KMS-11 (cell line): ENCODE measurements at regions not wholly inside any gene's neighbourhood (a gene's known extent, or its start where the extent isn't known, plus 50 kb on each side); places are given as distances from the start of the nearest gene placed in this dataset.
"Not testable (repeated sequence)": the region's sequence is repeated elsewhere in the genome, so short reads cannot be mapped to it uniquely, and the experiment has no call there.

Experiments used
- H2AFZ ChIP-seq: fragments of 200-600 bp; sonication (generic); 2 replicates; pipeline ENCODE4 v1.6.1; 2016; ENCODE audit warnings: antibody characterized with exemption, mixed run types, low read depth
- H3K27ac ChIP-seq: fragments of 200-600 bp; sonication (generic); 2 replicates; pipeline ENCODE4 v1.6.1; 2016; ENCODE audit warnings: mild to moderate bottlenecking, mixed run types
- H3K27me3 ChIP-seq: fragments of 200-600 bp; sonication (generic); 2 replicates; pipeline ENCODE4 v1.6.1; 2017; ENCODE audit warnings: mild to moderate bottlenecking, low read depth, mixed run types, moderate library complexity; ENCODE audit not compliant: insufficient read depth
- H3K36me3 ChIP-seq: fragments of 200-600 bp; sonication (generic); 2 replicates; pipeline ENCODE4 v1.6.1; 2017; ENCODE audit warnings: mild to moderate bottlenecking, mixed run types; ENCODE audit not compliant: insufficient read depth
- H3K4me1 ChIP-seq: fragments of 200-600 bp; sonication (generic); 2 replicates; pipeline ENCODE4 v1.6.1; 2016; ENCODE audit warnings: mild to moderate bottlenecking, low read depth, mixed run types; ENCODE audit not compliant: poor library complexity, severe bottlenecking
- H3K4me2 ChIP-seq: fragments of 200-600 bp; sonication (generic); 2 replicates; pipeline ENCODE4 v1.7.0; 2016; ENCODE audit warnings: mild to moderate bottlenecking, mixed run types
- H3K4me3 ChIP-seq: fragments of 200-600 bp; sonication (generic); IDR thresholded peaks from 2 replicates; pipeline ENCODE4 v1.6.1; 2017; ENCODE audit warnings: low read depth, low read length, mixed read lengths; ENCODE audit not compliant: insufficient read depth
- H3K79me2 ChIP-seq: fragments of 200-600 bp; sonication (generic); 2 replicates; pipeline ENCODE4 v1.6.1; 2016; ENCODE audit warnings: low read depth, mixed run types; ENCODE audit not compliant: insufficient read depth
- H3K9ac ChIP-seq: fragments of 200-600 bp; sonication (generic); 2 replicates; pipeline ENCODE4 v1.6.1; 2016; ENCODE audit warnings: mild to moderate bottlenecking, mixed run types
- H4K20me1 ChIP-seq: fragments of 200-600 bp; sonication (generic); 2 replicates; pipeline ENCODE4 v1.6.1; 2016; ENCODE audit warnings: mild to moderate bottlenecking, mixed run types; ENCODE audit not compliant: insufficient read depth

DNA sequence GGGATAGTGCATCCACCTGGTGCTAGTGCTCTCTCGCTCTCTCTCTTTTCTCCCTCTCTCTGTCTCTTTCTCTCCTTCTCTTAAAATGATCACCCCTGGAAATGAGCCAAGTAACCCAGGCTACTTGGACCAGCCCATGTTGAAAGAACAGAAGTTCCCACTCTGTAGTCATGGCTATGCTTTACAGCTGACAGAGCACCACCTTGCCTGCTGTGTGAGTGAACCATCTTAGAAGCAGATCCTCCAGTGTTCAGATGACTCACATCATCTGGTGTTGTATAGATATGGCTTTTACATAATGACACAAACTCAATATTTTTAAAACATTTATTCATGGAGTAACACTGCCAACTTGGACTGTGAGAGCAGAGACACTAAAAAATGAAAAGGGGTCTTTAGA, 57.7 kb upstream of the POMZP3 start:
- not testable (repeated sequence) for H3K4me1 ChIP-seq, H3K4me3 ChIP-seq, H3K27me3 ChIP-seq, H3K4me2 ChIP-seq, H3K27ac ChIP-seq, H3K9ac ChIP-seq, H3K36me3 ChIP-seq, H2AFZ ChIP-seq, H4K20me1 ChIP-seq, H3K79me2 ChIP-seq

DNA sequence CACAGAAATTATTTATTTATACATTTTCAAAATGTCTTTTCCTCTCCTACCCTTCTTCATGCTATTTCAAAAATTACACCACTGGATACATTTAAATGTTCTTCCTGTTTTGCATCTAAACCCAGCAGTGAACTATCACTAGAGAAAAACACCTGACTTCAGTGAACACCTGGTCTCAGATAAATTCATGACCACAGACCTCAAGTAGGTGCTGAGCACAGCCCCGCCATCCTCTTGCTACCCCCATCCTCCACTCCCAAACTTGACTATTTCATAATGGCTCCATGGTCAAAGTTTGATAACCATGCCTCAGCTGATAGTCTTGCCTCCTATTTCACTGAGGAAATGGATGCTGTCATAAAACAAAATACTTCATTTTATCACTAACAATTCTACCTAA, 56.6 kb upstream of the POMZP3 start:
- H3K27ac ChIP-seq, H3K4me1 ChIP-seq, H3K4me2 ChIP-seq, H3K9ac ChIP-seq, H4K20me1 ChIP-seq, H3K79me2 ChIP-seq, H2AFZ ChIP-seq, H3K36me3 ChIP-seq, H3K4me3 ChIP-seq, H3K27me3 ChIP-seq: not testable (repeated sequence)

DNA sequence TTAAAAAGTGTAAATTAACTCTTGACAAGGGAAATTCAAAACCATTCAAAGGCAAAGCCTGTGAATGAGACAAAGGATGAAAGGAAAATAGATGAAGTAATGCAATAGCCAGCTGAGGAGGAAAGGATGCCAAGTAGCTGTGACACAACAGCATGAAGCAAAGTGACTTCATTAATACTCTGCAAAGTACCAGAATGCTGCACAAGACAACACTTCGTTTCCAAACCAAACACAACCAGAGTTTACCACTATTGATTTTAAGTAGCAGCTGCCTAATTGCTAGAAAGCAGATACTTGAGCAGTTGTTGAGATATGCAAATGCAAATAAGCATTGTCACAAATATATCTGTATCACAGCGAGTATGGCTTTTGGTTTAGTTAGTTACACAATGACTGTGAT, 54.7 kb upstream of the POMZP3 start:
- H3K4me2 ChIP-seq, H3K9ac ChIP-seq, H4K20me1 ChIP-seq, H3K27ac ChIP-seq, H2AFZ ChIP-seq, H3K4me1 ChIP-seq, H3K36me3 ChIP-seq, H3K79me2 ChIP-seq, H3K4me3 ChIP-seq, H3K27me3 ChIP-seq: not testable (repeated sequence)

DNA sequence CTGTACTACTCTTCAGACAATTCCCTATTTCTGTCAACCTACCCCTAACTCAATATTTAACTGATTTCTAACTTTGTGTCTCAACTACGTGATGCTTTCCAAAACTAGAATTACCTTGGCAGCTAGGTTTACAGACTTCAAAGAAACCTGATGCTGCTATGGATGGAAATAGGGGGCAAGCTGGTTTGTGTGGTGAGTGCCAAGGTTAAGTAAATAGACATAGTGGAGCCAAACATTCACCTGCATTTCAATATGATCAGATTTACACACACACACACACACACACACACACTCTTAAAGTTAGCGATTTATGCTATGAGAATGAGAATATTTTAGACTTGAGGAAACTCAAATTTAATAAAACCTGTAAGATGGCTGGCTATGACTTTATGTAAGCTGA, 52.1 kb upstream of the POMZP3 start:
- H3K4me2 ChIP-seq, H3K36me3 ChIP-seq, H3K79me2 ChIP-seq, H3K27ac ChIP-seq, H3K4me3 ChIP-seq, H3K4me1 ChIP-seq, H3K27me3 ChIP-seq, H2AFZ ChIP-seq, H3K9ac ChIP-seq, H4K20me1 ChIP-seq: not testable (repeated sequence)

DNA sequence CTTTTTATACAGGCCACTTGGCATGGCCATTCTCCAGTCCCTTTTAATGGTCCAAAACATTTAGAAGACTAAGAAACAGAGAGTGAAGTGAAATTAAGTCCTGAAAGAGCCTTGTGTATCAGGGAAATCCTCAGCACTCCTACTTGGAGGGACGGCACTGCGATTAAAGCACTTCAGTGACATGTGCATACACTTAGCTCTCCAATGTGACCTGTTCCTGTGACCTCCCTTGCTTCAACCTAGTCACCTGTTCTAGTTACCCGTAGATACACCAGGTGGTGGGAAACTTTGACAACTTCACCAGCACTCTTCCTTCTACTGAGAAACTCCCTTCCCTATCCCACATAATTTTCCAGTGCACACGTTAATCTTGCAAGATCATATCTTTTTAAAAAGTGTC, 51.4 kb upstream of the POMZP3 start:
- not testable (repeated sequence) for H3K27ac ChIP-seq, H3K79me2 ChIP-seq, H3K4me1 ChIP-seq, H3K4me2 ChIP-seq, H2AFZ ChIP-seq, H3K27me3 ChIP-seq, H3K36me3 ChIP-seq, H3K4me3 ChIP-seq, H4K20me1 ChIP-seq, H3K9ac ChIP-seq

DNA sequence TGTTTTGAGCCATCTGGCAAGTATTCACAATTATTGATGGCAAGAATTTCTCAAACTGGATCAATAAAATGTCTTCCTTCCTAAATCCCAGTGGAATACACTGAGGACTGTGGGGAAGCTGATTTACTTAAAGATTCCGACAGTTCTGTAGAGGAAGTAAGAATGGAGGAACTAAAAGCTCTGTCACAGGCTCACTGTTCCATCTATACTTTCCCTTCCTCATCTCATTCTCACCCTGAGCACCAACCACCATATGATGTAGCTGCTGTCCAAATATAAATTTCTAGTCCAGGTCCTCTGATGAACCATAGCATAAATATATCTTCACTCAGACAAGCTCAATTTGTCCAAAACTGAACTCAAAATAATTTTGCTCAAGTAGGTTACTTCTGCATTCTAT, 49.8 kb upstream of the POMZP3 start:
- not testable (repeated sequence) for H3K36me3 ChIP-seq, H3K4me3 ChIP-seq, H3K4me2 ChIP-seq, H3K9ac ChIP-seq, H3K27ac ChIP-seq, H3K79me2 ChIP-seq, H3K27me3 ChIP-seq, H2AFZ ChIP-seq, H3K4me1 ChIP-seq, H4K20me1 ChIP-seq
